ENCODE measurements at regions not wholly inside any gene's neighbourhood (a gene's known extent, or its start where the extent isn't known, plus 50 kb on each side); places are given as distances from the start of the nearest gene placed in this dataset.

- no peak for DNase-seq
Observed at GRCh38 chr1:218643281-218643680, 298.1 kb downstream of the TGFB2 start.

- DNase-seq, result no peak
Observed at GRCh38 chr1:218643926-218644325, 298.8 kb downstream of the TGFB2 start.

GRCh38 chr1:218646288-218646687 is 301.2 kb downstream of the TGFB2 start:
- no peak for DNase-seq

GRCh38 chr1:218656301-218657037 is 311.3 kb downstream of the TGFB2 start:
- no peak for DNase-seq

- DNase-seq, result no peak
Observed at GRCh38 chr1:218658269-218658668, 313.1 kb downstream of the TGFB2 start.

- no peak for DNase-seq
Observed at GRCh38 chr1:218658899-218659298, 313.8 kb downstream of the TGFB2 start.

GRCh38 chr1:218659911-218660677 is 315.0 kb downstream of the TGFB2 start:
- no peak for DNase-seq

- DNase-seq, result no peak
Observed at GRCh38 chr1:218660678-218661053, 315.5 kb downstream of the TGFB2 start.

- no peak for DNase-seq
Observed at GRCh38 chr1:218661411-218661810, 316.3 kb downstream of the TGFB2 start.

GRCh38 chr1:218664385-218665170 is 319.4 kb downstream of the TGFB2 start:
- DNase-seq, result no peak

- DNase-seq, result no peak
Observed at GRCh38 chr1:218665221-218665620, 320.1 kb downstream of the TGFB2 start.

GRCh38 chr1:218666263-218666662 is 321.1 kb downstream of the TGFB2 start:
- DNase-seq, result no peak

GRCh38 chr1:218667781-218668516 is 322.8 kb downstream of the TGFB2 start:
- no peak for DNase-seq

GRCh38 chr1:218669431-218669830 is 324.3 kb downstream of the TGFB2 start:
- no peak for DNase-seq

GRCh38 chr1:218670875-218671274 is 325.7 kb downstream of the TGFB2 start:
- no peak for DNase-seq

GRCh38 chr1:218671573-218671972 is 326.4 kb downstream of the TGFB2 start:
- no peak for DNase-seq

GRCh38 chr1:218673170-218673569 is 328.0 kb downstream of the TGFB2 start:
- DNase-seq, result no peak

GRCh38 chr1:218674280-218674773 is 329.2 kb downstream of the TGFB2 start:
- no peak for DNase-seq

GRCh38 chr1:218677026-218677425 is 331.9 kb downstream of the TGFB2 start:
- DNase-seq, result no peak

- DNase-seq, result no peak
Observed at GRCh38 chr1:218679391-218679790, 334.3 kb downstream of the TGFB2 start.

GRCh38 chr1:218679988-218680748 is 335.0 kb downstream of the TGFB2 start:
- no peak for DNase-seq

GRCh38 chr1:218683242-218683641 is 338.1 kb downstream of the TGFB2 start:
- DNase-seq, result no peak

All from DMS79 (cell line).